CD14-positive monocyte (primary cell): ENCODE measurements at regions not wholly inside any gene's neighbourhood (a gene's known extent, or its start where the extent isn't known, plus 50 kb on each side); places are given as distances from the start of the nearest gene placed in this dataset.

ENCODE experiments used
- DNase-seq, 3 donors: peaks; one replicate each; pipeline ENCODE4 v3.0.0-alpha.2; 2011 to 2022
- H2AFZ ChIP-seq: 2 replicates; pipeline ENCODE4 v1.6.0; 2012; ENCODE audit warnings: mild to moderate bottlenecking, low read depth, low read length, inconsistent platforms; ENCODE audit not compliant: insufficient read depth, poor library complexity, severe bottlenecking
- H3K27ac ChIP-seq, 2 donors: 1 replicate in 1 of 2; 2 replicates in 1 of 2; pipeline ENCODE4 v1.5.1; 2012 to 2013; ENCODE audit warnings: low read length in 2 of 2, control low read depth in 1 of 2, inconsistent platforms in 1 of 2, low read depth in 1 of 2, mild to moderate bottlenecking in 1 of 2
- H3K27me3 ChIP-seq, 2 donors: one replicate each; pipeline versions ENCODE4 v1.6.0 to v1.6.1; 2011 to 2013; ENCODE audit warnings: low read length in 2 of 2; ENCODE audit not compliant: control insufficient read depth in 2 of 2, insufficient read depth in 2 of 2
- H3K36me3 ChIP-seq, 2 donors: replicated peaks in 1 of 2; 1 replicate in 1 of 2; 2 replicates in 1 of 2; pipeline versions ENCODE4 v1.5.1 to v1.6.1; 2012 to 2013; ENCODE audit warnings: low read length in 2 of 2, control low read depth in 1 of 2, inconsistent platforms in 1 of 2, mild to moderate bottlenecking in 1 of 2; ENCODE audit not compliant: insufficient read depth in 2 of 2, control insufficient read depth in 1 of 2
- H3K4me1 ChIP-seq, 2 donors: 1 replicate in 1 of 2; 2 replicates in 1 of 2; pipeline versions ENCODE4 v1.5.1 to v1.6.1; 2012 to 2013; ENCODE audit warnings: low read length in 2 of 2, control low read depth in 1 of 2, inconsistent platforms in 1 of 2, mild to moderate bottlenecking in 1 of 2, moderate library complexity in 1 of 2; ENCODE audit not compliant: insufficient read depth in 2 of 2, control insufficient read depth in 1 of 2
- H3K4me2 ChIP-seq: replicated peaks from 2 replicates; pipeline ENCODE3; 2012; ENCODE audit warnings: low read length, moderate library complexity, mild to moderate bottlenecking; ENCODE audit not compliant: poor library complexity, severe bottlenecking; ENCODE audit errors: extremely low read depth
- H3K4me3 ChIP-seq, 3 experiments: fragments of 200-600 bp in 1 of 3; sonication (generic) in 1 of 3; replicated peaks in 1 of 3; 1 replicate in 2 of 3; 2 replicates in 1 of 3; pipeline ENCODE4 v1.5.1; 2011 to 2013; ENCODE audit warnings: low read length in 3 of 3, mild to moderate bottlenecking in 3 of 3, control low read depth in 2 of 3, low read depth in 2 of 3, inconsistent platforms in 1 of 3, moderate library complexity in 1 of 3
- H3K79me2 ChIP-seq: 2 replicates; pipeline ENCODE4 v1.6.0; 2012; ENCODE audit warnings: mild to moderate bottlenecking, control low read depth, inconsistent platforms, low read length, moderate library complexity; ENCODE audit not compliant: insufficient read depth
- H3K9ac ChIP-seq: 2 replicates; pipeline ENCODE4 v1.6.0; 2017; ENCODE audit warnings: low read length, mild to moderate bottlenecking; ENCODE audit not compliant: insufficient read depth, poor library complexity, severe bottlenecking
- H3K9me3 ChIP-seq, 2 donors: replicated peaks in 1 of 2; 1 replicate in 1 of 2; 2 replicates in 1 of 2; pipeline versions ENCODE4 v1.5.1 to v1.6.1; 2012 to 2013; ENCODE audit warnings: low read length in 2 of 2, control low read depth in 1 of 2; ENCODE audit not compliant: control insufficient read depth in 1 of 2, insufficient read depth in 1 of 2
- H4K20me1 ChIP-seq: 2 replicates; pipeline ENCODE4 v1.6.0; 2012; ENCODE audit warnings: mild to moderate bottlenecking, low read length, control low read depth, moderate library complexity; ENCODE audit not compliant: insufficient read depth
- H3K27ac Mint-ChIP-seq, 7 donors: one replicate each; pipeline ENCODE4 v1.8.0; 2020; ENCODE audit warnings: mild to moderate bottlenecking in 7 of 7, mixed read lengths in 7 of 7, moderate library complexity in 6 of 7, inconsistent platforms in 2 of 7
- H3K27me3 Mint-ChIP-seq, 3 donors: one replicate each; pipeline ENCODE4 v1.8.0; 2021 to 2022; ENCODE audit warnings: low read depth in 3 of 3, mild to moderate bottlenecking in 3 of 3, mixed read lengths in 3 of 3, moderate library complexity in 3 of 3, inconsistent platforms in 1 of 3
- H3K36me3 Mint-ChIP-seq, 2 donors: one replicate each; pipeline ENCODE4 v1.8.0; 2020; ENCODE audit warnings: mixed read lengths in 2 of 2, inconsistent platforms in 1 of 2, mild to moderate bottlenecking in 1 of 2
- H3K4me1 Mint-ChIP-seq: one replicate; pipeline ENCODE4 v1.8.0; 2020; ENCODE audit warnings: mild to moderate bottlenecking, mixed read lengths
- H3K4me3 Mint-ChIP-seq, 2 donors: one replicate each; pipeline ENCODE4 v1.8.0; 2020; ENCODE audit warnings: mild to moderate bottlenecking in 2 of 2, mixed read lengths in 2 of 2, moderate library complexity in 1 of 2
- H3K9me3 Mint-ChIP-seq, 7 donors: one replicate each; pipeline ENCODE4 v1.8.0; 2020 to 2022; ENCODE audit warnings: mixed read lengths in 7 of 7, mild to moderate bottlenecking in 6 of 7, moderate library complexity in 6 of 7, inconsistent platforms in 2 of 7
- WGBS: methylation state at CpG from one replicate; pipeline ENCODE4 v1.1.5; 2013; ENCODE audit warnings: missing lambda C conversion rate; ENCODE audit not compliant: insufficient coverage; 5-methylcytosine and 5-hydroxymethylcytosine counted together
- intact Hi-C, 2 donors: fragments of 100-400 bp; cut with micrococcal nuclease; formaldehyde crosslinking; loops; one replicate each; pipeline versions ENCODE4 v1.15.0 to v1.15.1; 2023
- TF ChIP-seq, protein P1 (sequence below): fragments of 200-600 bp; IDR thresholded peaks from one replicate; pipeline ENCODE4 v1.8.0; 2022; ENCODE audit warnings: antibody characterized with exemption, mild to moderate bottlenecking

DNA sequence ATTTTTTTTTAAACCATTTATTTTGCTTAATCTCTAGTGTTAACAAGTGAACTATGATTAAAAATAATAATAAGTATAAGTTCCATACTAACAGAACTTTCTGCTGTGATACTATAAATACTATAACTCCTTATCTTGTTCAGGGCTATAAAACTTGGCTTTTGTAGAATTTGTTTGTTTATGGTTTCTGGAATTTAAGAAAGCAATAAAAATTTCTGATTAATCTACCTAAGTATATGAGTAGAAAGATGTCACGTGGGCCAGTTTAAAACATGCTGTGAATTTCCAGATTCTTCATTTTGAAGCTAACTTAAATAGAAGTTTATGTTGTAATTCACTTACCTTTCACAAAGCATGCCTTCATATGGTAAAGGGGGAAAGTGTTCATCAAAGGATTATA lies 1236.3 kb upstream of the ACVR2A start:
- no peak overlapping the region for H2AFZ ChIP-seq
- intact Hi-C loops, result no loop called here
- H3K9ac ChIP-seq, result no peak overlapping the region
- Mint-ChIP-seq H3K36me3 (no peaks in the 10 kb centered on the region), H3K27ac (no peak overlapping the region), H3K4me1 (no peaks in the 10 kb centered on the region), H3K4me3 (no peak overlapping the region), H3K9me3 (peaks cover 0 to 3% (median 2%) of the 10 kb centered on the region in 7 donors), H3K27me3 (peaks cover 0 to 2% (median 0%) of the 10 kb centered on the region in 3 donors)
- no peaks in the 10 kb centered on the region for H4K20me1 ChIP-seq
- TF ChIP-seq, protein P1, sequence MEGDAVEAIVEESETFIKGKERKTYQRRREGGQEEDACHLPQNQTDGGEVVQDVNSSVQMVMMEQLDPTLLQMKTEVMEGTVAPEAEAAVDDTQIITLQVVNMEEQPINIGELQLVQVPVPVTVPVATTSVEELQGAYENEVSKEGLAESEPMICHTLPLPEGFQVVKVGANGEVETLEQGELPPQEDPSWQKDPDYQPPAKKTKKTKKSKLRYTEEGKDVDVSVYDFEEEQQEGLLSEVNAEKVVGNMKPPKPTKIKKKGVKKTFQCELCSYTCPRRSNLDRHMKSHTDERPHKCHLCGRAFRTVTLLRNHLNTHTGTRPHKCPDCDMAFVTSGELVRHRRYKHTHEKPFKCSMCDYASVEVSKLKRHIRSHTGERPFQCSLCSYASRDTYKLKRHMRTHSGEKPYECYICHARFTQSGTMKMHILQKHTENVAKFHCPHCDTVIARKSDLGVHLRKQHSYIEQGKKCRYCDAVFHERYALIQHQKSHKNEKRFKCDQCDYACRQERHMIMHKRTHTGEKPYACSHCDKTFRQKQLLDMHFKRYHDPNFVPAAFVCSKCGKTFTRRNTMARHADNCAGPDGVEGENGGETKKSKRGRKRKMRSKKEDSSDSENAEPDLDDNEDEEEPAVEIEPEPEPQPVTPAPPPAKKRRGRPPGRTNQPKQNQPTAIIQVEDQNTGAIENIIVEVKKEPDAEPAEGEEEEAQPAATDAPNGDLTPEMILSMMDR, result no peak
- DNase-seq, result no peak
- H3K4me1 ChIP-seq, result no peaks in the 10 kb centered on the region
- H3K27ac ChIP-seq, result no peak overlapping the region
- H3K79me2 ChIP-seq, result no peaks in the 10 kb centered on the region
- no peak overlapping the region for H3K4me3 ChIP-seq
- H3K36me3 ChIP-seq, result no peaks in the 10 kb centered on the region
- no peaks in the 10 kb centered on the region for H3K27me3 ChIP-seq
- no CpG with 5 or more reads among the region's 1 CpG for WGBS
- no peak overlapping the region for H3K4me2 ChIP-seq
- no peaks in the 10 kb centered on the region for H3K9me3 ChIP-seq

DNA sequence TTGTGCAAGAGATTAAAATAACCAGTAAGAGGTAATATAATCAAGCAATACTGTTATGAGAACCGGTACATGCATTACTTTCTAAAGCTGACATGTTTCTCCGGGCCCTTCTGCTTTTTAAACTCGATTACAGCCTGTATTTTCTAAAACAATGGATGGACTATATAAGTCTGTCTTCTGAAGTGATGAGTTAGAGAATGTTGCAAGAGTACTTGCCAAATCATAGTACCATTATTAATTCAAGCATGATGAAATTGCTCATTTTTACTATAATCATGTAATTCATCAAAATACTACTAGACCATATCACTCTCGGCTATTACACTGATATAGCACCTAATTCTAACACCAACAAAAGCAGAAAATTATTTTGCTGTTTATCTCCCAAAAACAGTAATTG lies 1240.3 kb upstream of the ACVR2A start:
- no peak for DNase-seq
- Histone ChIP-seq H3K4me2 (no peak overlapping the region), H3K4me3 (no peak overlapping the region), H2AFZ (no peak overlapping the region), H4K20me1 (no peaks in the 10 kb centered on the region), H3K9me3 (no peaks in the 10 kb centered on the region), H3K36me3 (no peaks in the 10 kb centered on the region), H3K79me2 (no peaks in the 10 kb centered on the region), H3K4me1 (no peaks in the 10 kb centered on the region), H3K27ac (no peak overlapping the region), H3K9ac (no peak overlapping the region), H3K27me3 (no peaks in the 10 kb centered on the region)
- Mint-ChIP-seq H3K4me3 (no peak overlapping the region), H3K36me3 (no peaks in the 10 kb centered on the region), H3K4me1 (no peaks in the 10 kb centered on the region), H3K27me3 (peaks cover 0 to 2% (median 0%) of the 10 kb centered on the region in 3 donors), H3K27ac (no peak overlapping the region), H3K9me3 (peaks cover 0 to 3% (median 0%) of the 10 kb centered on the region in 7 donors)
- intact Hi-C loops, result no loop called here
- TF ChIP-seq, protein P1, result no peak
- no CpG with 5 or more reads among the region's 4 CpGs for WGBS
